Keratinocyte (primary cell): ENCODE measurements at regions not wholly inside any gene's neighbourhood (a gene's known extent, or its start where the extent isn't known, plus 50 kb on each side); places are given as distances from the start of the nearest gene placed in this dataset.

ENCODE experiments used
- CTCF ChIP-seq, 3 experiments: IDR thresholded peaks in 1 of 3; conservative IDR thresholded peaks in 1 of 3; optimal IDR thresholded peaks in 1 of 3; 2 replicates in 2 of 3; 3 replicates in 1 of 3; pipeline versions ENCODE3 to v1.5.1; 2011; ENCODE audit warnings: low read length in 3 of 3, mild to moderate bottlenecking in 3 of 3, moderate library complexity in 2 of 3, control low read depth in 1 of 3, inconsistent platforms in 1 of 3; ENCODE audit not compliant: insufficient read depth in 2 of 3; ENCODE audit errors: extremely low read depth in 1 of 3
- EZH2 ChIP-seq: IDR thresholded peaks from one replicate; pipeline ENCODE4 v1.6.1; 2012; ENCODE audit warnings: inconsistent platforms, mild to moderate bottlenecking, low read length, moderate library complexity

- TF ChIP-seq CTCF (optimal IDR thresholded peaks at IDR 0.05 in 1 of 3, IDR thresholded peaks at IDR 0.05 in 1 of 3, conservative IDR thresholded peaks at IDR 0.05 in 1 of 3; ENCODE audit: extremely low read depth in 1 of 3, insufficient read depth in 2 of 3, low read length in 3 of 3) (no peak), EZH2 (no peak)
Observed at GRCh38 chr3:83835040-83835439, 1123.7 kb upstream of the CADM2 start.
